Liver (tissue), 3 donors: ENCODE measurements at regions not wholly inside any gene's neighbourhood (a gene's known extent, or its start where the extent isn't known, plus 50 kb on each side); places are given as distances from the start of the nearest gene placed in this dataset.

Experiments used
- CTCF ChIP-seq: fragments of 150-350 bp; IDR thresholded peaks from 2 replicates; pipeline ENCODE4 v1.5.1; 2017; ENCODE audit warnings: improper control_type of control experiment, low read depth, low read length; ENCODE audit not compliant: missing input control
- FOXA2 ChIP-seq: IDR thresholded peaks from 2 replicates; pipeline ENCODE4 v1.6.1; 2016; ENCODE audit warnings: antibody characterized with exemption
- MAX ChIP-seq: IDR thresholded peaks from 2 replicates; pipeline ENCODE4 v1.6.1; 2016; ENCODE audit warnings: antibody characterized with exemption
- RAD21 ChIP-seq, 2 donors: IDR thresholded peaks; 2 replicates each; pipeline ENCODE4 v1.6.1; 2016; ENCODE audit warnings: antibody characterized with exemption in 2 of 2, mild to moderate bottlenecking in 2 of 2
- SP1 ChIP-seq: IDR thresholded peaks from 2 replicates; pipeline ENCODE4 v1.6.1; 2018; ENCODE audit warnings: antibody characterized with exemption, mild to moderate bottlenecking
- TAF1 ChIP-seq: conservative IDR thresholded peaks from 2 replicates; pipeline ENCODE4 v1.6.1; 2016; ENCODE audit warnings: antibody characterized with exemption, mild to moderate bottlenecking
- donor health status: healthy.
- donor health status: healthy.

- no peak for TF ChIP-seq SP1
- no peak for TF ChIP-seq CTCF
- no peak for TF ChIP-seq FOXA2
- no peak for TF ChIP-seq RAD21 (IDR thresholded peaks at IDR 0.05)
- TF ChIP-seq MAX, result no peak
- TF ChIP-seq TAF1, result no peak
These were observed 366.3 kb upstream of the ADAMTS16 start for GRCh38 chr5:4773827-4774317.
